HG03575 (cell line): ENCODE measurements at regions not wholly inside any gene's neighbourhood (a gene's known extent, or its start where the extent isn't known, plus 50 kb on each side); places are given as distances from the start of the nearest gene placed in this dataset.
"Not testable (repeated sequence)": the region's sequence is repeated elsewhere in the genome, so short reads cannot be mapped to it uniquely, and the experiment has no call there.

ENCODE experiments used
- ATAC-seq: cut with Tn5 transposase; IDR thresholded peaks from one replicate; pipeline ENCODE4 v1.9.1; 2021; ENCODE audit not compliant: unreplicated experiment, insufficient number of reproducible peaks, low FRiP score; ENCODE audit errors: extremely low read depth

GRCh38 chr7:51970961-51971665 is 654.5 kb upstream of the COBL start:
- no peak for ATAC-seq

DNA sequence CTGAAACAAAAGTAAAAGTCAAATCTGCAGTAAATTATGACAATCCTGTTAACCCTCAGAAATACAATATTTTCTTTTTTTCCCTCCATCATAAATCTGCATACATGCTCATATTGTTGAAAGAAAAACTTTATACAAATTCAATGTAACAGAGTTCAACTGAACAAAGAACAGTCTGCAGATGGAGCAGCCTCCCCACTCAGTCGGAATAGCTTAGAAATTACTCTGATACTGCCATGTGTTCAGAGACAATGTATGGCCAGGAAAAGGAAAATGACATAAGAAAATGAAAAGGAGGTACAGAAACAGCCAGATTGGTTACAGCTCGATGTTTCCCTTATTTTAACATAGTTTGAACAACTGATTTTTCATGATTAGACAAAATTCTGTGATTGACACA is 651.9 kb upstream of the COBL start:
- no peak for ATAC-seq

DNA sequence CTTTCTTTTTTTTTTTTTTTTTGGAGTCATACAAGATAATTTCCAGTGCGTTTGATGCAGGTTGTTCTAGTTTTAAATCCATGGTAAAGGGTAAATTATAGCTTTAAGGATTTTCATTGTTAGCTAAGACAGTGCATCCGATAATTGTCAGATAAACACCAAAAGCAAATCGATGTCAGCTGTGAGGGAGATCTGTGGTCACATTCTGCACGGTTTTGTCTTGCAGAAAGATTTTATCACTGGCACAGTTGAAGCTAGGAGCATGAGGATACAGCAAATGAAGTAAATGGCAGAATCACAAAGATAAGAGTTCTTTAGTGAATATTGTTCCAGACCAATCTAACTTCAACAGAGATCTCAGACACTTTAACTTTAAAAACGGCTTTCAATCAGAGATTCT is 648.8 kb upstream of the COBL start:
- no peak for ATAC-seq

- no peak for ATAC-seq
These were observed 645.2 kb upstream of the COBL start for GRCh38 chr7:51961804-51962203.

GRCh38 chr7:51950813-51951212 is 634.2 kb upstream of the COBL start:
- ATAC-seq: no peak

DNA sequence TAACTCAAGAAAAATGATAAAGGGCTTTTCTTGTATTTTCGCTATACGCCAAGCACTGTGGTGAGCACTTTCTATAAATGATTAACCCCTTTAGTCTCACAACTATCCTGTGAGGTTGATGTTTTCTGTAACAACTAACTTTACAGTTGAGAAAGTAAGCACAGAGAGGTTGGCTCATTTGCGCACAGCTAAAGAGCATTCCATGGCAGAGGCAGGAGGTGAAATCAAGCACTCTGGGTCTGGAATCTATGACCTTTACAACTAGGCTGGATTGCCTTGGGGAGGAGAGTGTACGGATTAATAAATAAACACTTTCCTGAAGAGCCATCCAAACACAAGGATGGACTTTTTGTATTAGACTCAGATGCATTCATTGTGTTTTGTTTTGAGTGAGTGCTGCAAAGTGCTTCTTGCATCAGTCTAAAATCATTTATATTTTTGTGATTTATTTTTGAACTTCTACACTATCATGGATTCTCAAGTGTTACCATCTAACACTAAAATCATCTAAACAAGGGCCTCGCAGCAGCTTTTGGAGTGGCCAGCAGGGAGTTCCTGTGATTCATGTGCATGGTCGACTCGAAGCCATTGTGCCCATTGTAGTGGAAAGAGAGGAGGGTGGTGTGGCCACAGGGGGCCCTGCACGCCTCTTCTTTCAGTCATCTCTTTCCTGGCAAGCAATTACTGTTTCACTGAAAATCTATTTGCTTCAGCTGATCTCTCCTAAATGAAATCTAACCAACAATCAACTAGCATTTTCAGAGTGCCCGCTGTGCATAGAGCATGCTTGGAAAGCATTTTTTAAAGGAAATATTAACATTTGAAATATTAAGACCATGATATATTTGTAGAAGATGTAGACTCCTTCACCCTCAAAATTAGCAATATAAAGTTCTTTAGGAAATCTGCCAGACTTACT is 633.4 kb upstream of the COBL start:
- ATAC-seq: no peak

- no peak for ATAC-seq
These were observed 614.2 kb upstream of the COBL start for GRCh38 chr7:51930834-51931233.

GRCh38 chr7:51929818-51930217 is 613.2 kb upstream of the COBL start:
- no peak for ATAC-seq

- no peak for ATAC-seq
These were observed 611.1 kb upstream of the COBL start for GRCh38 chr7:51927738-51928137.

- no peak for ATAC-seq
These were observed 602.0 kb upstream of the COBL start for GRCh38 chr7:51918581-51918980.

DNA sequence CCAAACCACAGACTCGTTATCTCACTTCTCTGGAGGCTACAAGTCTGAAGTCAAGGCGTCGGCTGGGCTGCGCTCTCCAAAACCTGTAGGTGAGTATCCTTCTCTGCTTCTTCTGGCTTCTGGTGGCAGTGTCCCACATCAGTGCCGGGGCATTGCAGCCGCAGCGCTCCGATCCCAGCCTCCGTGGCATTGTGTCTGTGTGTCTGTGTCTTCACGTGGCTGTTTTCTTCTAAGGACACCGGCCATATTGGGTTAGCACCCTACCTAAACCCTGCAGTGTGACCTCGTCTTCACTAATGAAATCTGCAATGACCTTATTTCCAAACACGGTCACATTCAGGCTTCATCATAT is 584.9 kb upstream of the COBL start:
- ATAC-seq: no peak

GRCh38 chr7:51900755-51901488 is 584.3 kb upstream of the COBL start:
- not testable (repeated sequence) for ATAC-seq

DNA sequence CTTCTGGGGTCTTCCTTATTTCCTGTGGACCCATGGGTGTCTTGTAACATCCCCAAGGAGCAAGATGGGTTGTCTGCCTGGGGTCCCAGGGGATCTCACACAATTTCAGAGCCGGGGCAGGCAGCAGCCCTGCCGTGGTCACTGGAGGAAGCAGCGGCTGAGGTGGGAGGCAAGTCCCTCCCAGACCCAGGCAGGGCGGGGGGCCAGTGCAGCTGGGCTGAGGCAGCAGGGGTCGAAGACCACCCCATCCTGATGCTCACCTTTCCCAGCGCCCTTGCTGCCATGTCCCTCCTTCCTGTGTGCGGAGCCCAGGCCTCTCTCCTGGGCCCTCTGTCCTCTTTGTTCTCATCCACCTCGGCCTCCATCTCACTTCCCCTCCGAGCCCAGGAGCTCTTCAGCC is 583.0 kb upstream of the COBL start:
- no peak for ATAC-seq

GRCh38 chr7:51882412-51882811 is 565.8 kb upstream of the COBL start:
- no peak for ATAC-seq

GRCh38 chr7:51881309-51881708 is 564.7 kb upstream of the COBL start:
- ATAC-seq: no peak

GRCh38 chr7:51878865-51879264 is 562.3 kb upstream of the COBL start:
- ATAC-seq: no peak

- ATAC-seq: no peak
These were observed 552.8 kb upstream of the COBL start for GRCh38 chr7:51869452-51869851.

- no peak for ATAC-seq
These were observed 550.5 kb upstream of the COBL start for GRCh38 chr7:51867117-51867516.

DNA sequence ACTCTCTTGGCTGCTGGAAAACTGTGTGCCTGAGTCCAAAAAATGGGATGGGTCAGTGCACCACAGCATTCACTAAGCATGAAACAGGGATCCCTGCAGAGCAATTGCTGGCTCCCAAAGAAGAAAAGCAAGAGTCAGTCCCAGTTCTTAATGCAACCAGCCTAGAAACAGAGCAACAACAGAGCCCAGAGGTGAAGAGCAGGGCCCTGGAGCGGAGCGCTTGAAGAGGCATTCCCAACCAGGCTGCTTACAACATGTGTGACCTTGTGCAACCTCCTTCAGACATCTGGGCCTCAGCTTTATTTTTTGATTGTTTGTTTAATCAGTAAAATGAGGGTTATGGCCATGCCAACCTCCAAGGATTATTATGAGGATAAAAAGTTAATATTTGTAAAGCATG is 543.7 kb upstream of the COBL start:
- ATAC-seq: no peak

- no peak for ATAC-seq
These were observed 533.5 kb upstream of the COBL start for GRCh38 chr7:51850126-51850525.
